Progenitor cell of endocrine pancreas (in vitro differentiated cells): ENCODE measurements at regions not wholly inside any gene's neighbourhood (a gene's known extent, or its start where the extent isn't known, plus 50 kb on each side); places are given as distances from the start of the nearest gene placed in this dataset.

Experiments
- DNase-seq: peaks from one replicate; pipeline ENCODE4 v3.0.0; 2021; ENCODE audit warnings: low spot score; ENCODE audit not compliant: unreplicated experiment
- H3K27ac Mint-ChIP-seq: 2 replicates; pipeline ENCODE4 v1.8.0; 2021; ENCODE audit warnings: mild to moderate bottlenecking, moderate library complexity, mixed read lengths
- H3K27me3 Mint-ChIP-seq: 2 replicates; pipeline ENCODE4 v1.8.0; 2021; ENCODE audit warnings: mixed read lengths
- H3K36me3 Mint-ChIP-seq: 2 replicates; pipeline ENCODE4 v1.8.0; 2022; ENCODE audit warnings: mixed read lengths; ENCODE audit not compliant: insufficient read depth
- H3K4me1 Mint-ChIP-seq: 2 replicates; pipeline ENCODE4 v1.8.0; 2021; ENCODE audit warnings: low read depth, mixed read lengths
- H3K4me3 Mint-ChIP-seq: 2 replicates; pipeline ENCODE4 v1.8.0; 2021; ENCODE audit warnings: low read depth, mild to moderate bottlenecking, moderate library complexity, mixed read lengths
- H3K9me3 Mint-ChIP-seq: 2 replicates; pipeline ENCODE4 v1.8.0; 2021; ENCODE audit warnings: low read depth, mixed read lengths
- CTCF ChIP-seq: fragments of 200-600 bp; sonication (generic); IDR thresholded peaks from one replicate; pipeline ENCODE4 v1.5.0; 2021; ENCODE audit warnings: antibody characterized with exemption, mild to moderate bottlenecking; ENCODE audit not compliant: unreplicated experiment

GRCh38 chr4:136001791-136002190, 1530.5 kb downstream of the PCDH18 start:
- no peaks in the 10 kb centered on the region for H3K36me3 Mint-ChIP-seq
- no peak overlapping the region for H3K27ac Mint-ChIP-seq
- H3K9me3 Mint-ChIP-seq: no peaks in the 10 kb centered on the region
- DNase-seq: no peak
- no peak for TF ChIP-seq CTCF
- no peaks in the 10 kb centered on the region for H3K4me1 Mint-ChIP-seq
- H3K4me3 Mint-ChIP-seq: no peak overlapping the region
- no peaks in the 10 kb centered on the region for H3K27me3 Mint-ChIP-seq

- Mint-ChIP-seq H3K27me3 (no peaks in the 10 kb centered on the region), H3K27ac (no peak overlapping the region), H3K36me3 (no peaks in the 10 kb centered on the region), H3K4me3 (no peak overlapping the region), H3K4me1 (no peaks in the 10 kb centered on the region), H3K9me3 (no peaks in the 10 kb centered on the region)
- no peak for DNase-seq
- TF ChIP-seq CTCF: no peak
Measured at GRCh38 chr4:136000246-136000645, 1532.0 kb downstream of the PCDH18 start.

GRCh38 chr4:135994360-135994759, 1537.9 kb downstream of the PCDH18 start:
- no peak for DNase-seq
- no peaks in the 10 kb centered on the region for H3K9me3 Mint-ChIP-seq
- H3K27ac Mint-ChIP-seq: no peak overlapping the region
- no peak for TF ChIP-seq CTCF
- no peaks in the 10 kb centered on the region for H3K36me3 Mint-ChIP-seq
- H3K27me3 Mint-ChIP-seq: no peaks in the 10 kb centered on the region
- H3K4me3 Mint-ChIP-seq: no peak overlapping the region
- H3K4me1 Mint-ChIP-seq: no peaks in the 10 kb centered on the region

GRCh38 chr4:135976860-135977259, 1555.4 kb downstream of the PCDH18 start:
- Mint-ChIP-seq H3K4me3 (no peak overlapping the region), H3K9me3 (no peaks in the 10 kb centered on the region), H3K4me1 (no peaks in the 10 kb centered on the region), H3K36me3 (no peaks in the 10 kb centered on the region), H3K27me3 (no peaks in the 10 kb centered on the region), H3K27ac (no peak overlapping the region)
- no peak for DNase-seq
- no peak for TF ChIP-seq CTCF

GRCh38 chr4:135966936-135967335, 1565.4 kb downstream of the PCDH18 start:
- Mint-ChIP-seq H3K36me3 (no peaks in the 10 kb centered on the region), H3K27ac (no peak overlapping the region)

More at GRCh38 chr4:135966936-135967335, 1565.4 kb downstream of the PCDH18 start:
- no peak for DNase-seq
- Mint-ChIP-seq H3K4me1 (no peaks in the 10 kb centered on the region), H3K4me3 (no peak overlapping the region), H3K27me3 (no peaks in the 10 kb centered on the region), H3K9me3 (no peaks in the 10 kb centered on the region)
- TF ChIP-seq CTCF: no peak
